LNCAP (cell line): ENCODE measurements at regions not wholly inside any gene's neighbourhood (a gene's known extent, or its start where the extent isn't known, plus 50 kb on each side); places are given as distances from the start of the nearest gene placed in this dataset.

Source experiments
- CTCF ChIP-seq: fragments of 450-650 bp; IDR thresholded peaks from 2 replicates; pipeline ENCODE4 v1.5.1; 2017; ENCODE audit warnings: mild to moderate bottlenecking

- no peak for TF ChIP-seq CTCF
Observed at GRCh38 chr3:20417388-20418108, 231.5 kb upstream of the SGO1 start.

GRCh38 chr3:20406611-20407011 lies 220.6 kb upstream of the SGO1 start:
- no peak for TF ChIP-seq CTCF

GRCh38 chr3:20405744-20406143 lies 219.7 kb upstream of the SGO1 start:
- no peak for TF ChIP-seq CTCF

GRCh38 chr3:20405231-20405630 lies 219.2 kb upstream of the SGO1 start:
- no peak for TF ChIP-seq CTCF

- TF ChIP-seq CTCF, result no peak
Observed at GRCh38 chr3:20404741-20405100, 218.7 kb upstream of the SGO1 start.

GRCh38 chr3:20403986-20404740 lies 218.2 kb upstream of the SGO1 start:
- TF ChIP-seq CTCF, result no peak

- TF ChIP-seq CTCF, result no peak
Observed at GRCh38 chr3:20401253-20401652, 215.2 kb upstream of the SGO1 start.
